SU-DHL-6 (cell line): ENCODE measurements at regions not wholly inside any gene's neighbourhood (a gene's known extent, or its start where the extent isn't known, plus 50 kb on each side); places are given as distances from the start of the nearest gene placed in this dataset.

Experiments used
- H2AFZ ChIP-seq: fragments of 200-600 bp; sonication (generic); 2 replicates; pipeline ENCODE4 v1.6.1; 2014; ENCODE audit warnings: low read depth, mild to moderate bottlenecking, moderate library complexity, mixed read lengths, antibody characterized with exemption, low read length; ENCODE audit not compliant: severe bottlenecking
- H3F3A ChIP-seq: fragments of 200-600 bp; shearing (Covaris generic); 2 replicates; pipeline ENCODE4 v1.6.0; 2016; ENCODE audit warnings: antibody characterized with exemption, mild to moderate bottlenecking; ENCODE audit not compliant: insufficient read depth
- H3K27ac ChIP-seq: fragments of 200-600 bp; sonication (generic); 2 replicates; pipeline ENCODE4 v1.5.1; 2016; ENCODE audit warnings: low read depth, mild to moderate bottlenecking, low read length, moderate library complexity, mixed read lengths
- H3K27me3 ChIP-seq: fragments of 200-600 bp; sonication (generic), shearing (Covaris generic); 2 replicates; pipeline ENCODE4 v1.6.0; 2014; ENCODE audit warnings: mild to moderate bottlenecking, low read length
- H3K36me3 ChIP-seq: fragments of 200-600 bp; sonication (generic); 2 replicates; pipeline ENCODE4 v1.6.1; 2014; ENCODE audit warnings: mild to moderate bottlenecking, low read length, mixed read lengths
- H3K4me2 ChIP-seq: fragments of 300-600, 200-600 bp; shearing (Covaris generic), sonication (generic); 2 replicates; pipeline ENCODE4 v1.6.0; 2014; ENCODE audit warnings: low read length, low read depth, mild to moderate bottlenecking; ENCODE audit not compliant: poor library complexity, severe bottlenecking
- H3K4me3 ChIP-seq: fragments of 200-600 bp; sonication (generic); 2 replicates; pipeline ENCODE4 v1.5.1; 2014; ENCODE audit warnings: antibody characterized with exemption, low read length, mild to moderate bottlenecking, mixed read lengths; ENCODE audit not compliant: insufficient read depth, poor library complexity, severe bottlenecking
- H3K79me2 ChIP-seq: fragments of 200-600 bp; sonication (generic); 2 replicates; pipeline ENCODE4 v1.6.1; 2014; ENCODE audit warnings: mild to moderate bottlenecking, low read length, moderate library complexity; ENCODE audit not compliant: insufficient read depth
- H3K9ac ChIP-seq: fragments of 200-600 bp; sonication (generic); 2 replicates; pipeline ENCODE4 v1.7.0; 2014; ENCODE audit warnings: mild to moderate bottlenecking, low read length
- H3K9me2 ChIP-seq: fragments of 200-600 bp; sonication (generic); replicated peaks from 2 replicates; pipeline ENCODE4 v1.6.1; 2014; ENCODE audit warnings: low read length; ENCODE audit not compliant: insufficient read depth
- H3K9me3 ChIP-seq: fragments of 200-600 bp; sonication (generic); 2 replicates; pipeline ENCODE4 v1.6.1; 2014; ENCODE audit warnings: low read length, mixed read lengths; ENCODE audit not compliant: insufficient read depth
- H4K20me1 ChIP-seq: fragments of 200-600 bp; sonication (generic); 2 replicates; pipeline ENCODE4 v1.6.1; 2014; ENCODE audit warnings: low read depth, mild to moderate bottlenecking, antibody characterized with exemption, low read length, moderate library complexity, mixed read lengths
- EZH2phosphoT487 ChIP-seq: fragments of 200-600 bp; sonication (generic), shearing (Covaris generic); conservative IDR thresholded peaks from 2 replicates; pipeline ENCODE4 v1.6.1; 2018; ENCODE audit warnings: mild to moderate bottlenecking, antibody characterized with exemption, low read length, moderate library complexity, mixed read lengths
- TF ChIP-seq, protein P1 (sequence below): fragments of 200-600 bp; sonication (generic); IDR thresholded peaks from one replicate; pipeline ENCODE4 v1.5.1; 2017; ENCODE audit warnings: antibody characterized with exemption, mild to moderate bottlenecking, low read length, moderate library complexity; ENCODE audit not compliant: insufficient read depth, poor library complexity, severe bottlenecking

DNA sequence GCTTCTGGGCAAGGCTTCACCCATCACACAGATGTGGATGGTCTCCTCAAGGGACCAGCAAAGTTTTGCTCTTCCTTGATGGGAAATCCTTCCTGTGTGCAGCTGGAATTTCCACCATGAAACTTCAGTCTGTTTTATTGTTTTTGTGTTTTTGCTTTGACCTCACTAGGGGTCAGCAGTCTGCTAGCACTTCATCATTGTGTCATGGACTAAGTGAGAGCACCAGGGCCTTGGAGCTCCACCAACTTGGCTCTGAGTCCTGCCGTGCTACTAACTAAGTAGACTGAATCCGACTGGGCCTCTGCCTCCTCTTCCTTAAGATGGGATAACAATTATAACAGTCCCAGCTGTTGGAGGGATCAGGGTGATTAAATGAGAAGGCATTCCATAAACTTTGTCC, 305.8 kb upstream of the NCAM1 start:
- Histone ChIP-seq H3K36me3 (no peaks in the 10 kb centered on the region), H3K27ac (no peak overlapping the region), H3K4me3 (no peak overlapping the region), H3K27me3 (no peaks in the 10 kb centered on the region), H3K79me2 (no peaks in the 10 kb centered on the region), H3F3A (no peaks in the 10 kb centered on the region), H3K9ac (no peak overlapping the region), H4K20me1 (no peaks in the 10 kb centered on the region), H3K4me2 (no peak overlapping the region), H3K9me2 (no peaks in the 10 kb centered on the region), H2AFZ (no peak overlapping the region), H3K9me3 (no peaks in the 10 kb centered on the region)
- no peak for TF ChIP-seq EZH2phosphoT487
- TF ChIP-seq, protein P1, sequence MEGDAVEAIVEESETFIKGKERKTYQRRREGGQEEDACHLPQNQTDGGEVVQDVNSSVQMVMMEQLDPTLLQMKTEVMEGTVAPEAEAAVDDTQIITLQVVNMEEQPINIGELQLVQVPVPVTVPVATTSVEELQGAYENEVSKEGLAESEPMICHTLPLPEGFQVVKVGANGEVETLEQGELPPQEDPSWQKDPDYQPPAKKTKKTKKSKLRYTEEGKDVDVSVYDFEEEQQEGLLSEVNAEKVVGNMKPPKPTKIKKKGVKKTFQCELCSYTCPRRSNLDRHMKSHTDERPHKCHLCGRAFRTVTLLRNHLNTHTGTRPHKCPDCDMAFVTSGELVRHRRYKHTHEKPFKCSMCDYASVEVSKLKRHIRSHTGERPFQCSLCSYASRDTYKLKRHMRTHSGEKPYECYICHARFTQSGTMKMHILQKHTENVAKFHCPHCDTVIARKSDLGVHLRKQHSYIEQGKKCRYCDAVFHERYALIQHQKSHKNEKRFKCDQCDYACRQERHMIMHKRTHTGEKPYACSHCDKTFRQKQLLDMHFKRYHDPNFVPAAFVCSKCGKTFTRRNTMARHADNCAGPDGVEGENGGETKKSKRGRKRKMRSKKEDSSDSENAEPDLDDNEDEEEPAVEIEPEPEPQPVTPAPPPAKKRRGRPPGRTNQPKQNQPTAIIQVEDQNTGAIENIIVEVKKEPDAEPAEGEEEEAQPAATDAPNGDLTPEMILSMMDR = no peak

DNA sequence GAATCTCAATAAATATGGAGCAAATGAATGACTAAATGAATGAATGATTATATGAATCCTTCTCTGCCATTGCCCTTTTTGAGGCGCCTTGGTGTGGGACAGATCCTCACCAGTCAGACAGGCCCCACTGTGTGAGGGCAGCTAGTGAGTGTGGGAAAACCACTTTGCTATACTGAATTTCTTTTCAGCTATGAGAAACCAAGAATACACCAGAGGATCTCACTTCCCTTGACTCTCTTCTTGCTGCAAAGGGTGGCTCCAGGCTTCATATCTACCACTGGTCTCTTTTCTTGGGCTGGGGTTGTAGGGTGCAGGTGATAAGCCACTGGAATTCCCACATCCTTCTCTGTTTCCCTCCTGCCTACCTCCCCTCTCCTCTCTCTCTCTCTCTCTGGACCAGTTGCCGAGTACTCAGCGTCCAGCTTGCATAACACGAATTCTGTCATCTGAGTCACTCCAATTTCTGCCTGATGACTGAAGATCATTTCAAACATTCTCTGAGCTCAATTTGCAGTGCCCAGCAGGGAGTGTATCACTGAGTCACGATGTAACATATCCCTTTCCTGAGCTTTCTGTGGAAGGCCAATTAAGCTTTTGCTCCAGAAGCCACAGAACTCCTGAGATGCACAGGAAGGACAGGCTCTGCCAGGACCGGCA, 304.3 kb upstream of the NCAM1 start:
- Histone ChIP-seq H3K9ac (no peak overlapping the region), H3K36me3 (no peaks in the 10 kb centered on the region), H3K27ac (no peak overlapping the region), H3K27me3 (no peaks in the 10 kb centered on the region), H3K9me3 (no peaks in the 10 kb centered on the region), H3K4me2 (no peak overlapping the region), H4K20me1 (no peaks in the 10 kb centered on the region), H3K79me2 (no peaks in the 10 kb centered on the region), H3F3A (no peaks in the 10 kb centered on the region), H2AFZ (no peak overlapping the region), H3K9me2 (no peaks in the 10 kb centered on the region), H3K4me3 (no peak overlapping the region)
- TF ChIP-seq, protein P1 = no peak
- no peak for TF ChIP-seq EZH2phosphoT487

DNA sequence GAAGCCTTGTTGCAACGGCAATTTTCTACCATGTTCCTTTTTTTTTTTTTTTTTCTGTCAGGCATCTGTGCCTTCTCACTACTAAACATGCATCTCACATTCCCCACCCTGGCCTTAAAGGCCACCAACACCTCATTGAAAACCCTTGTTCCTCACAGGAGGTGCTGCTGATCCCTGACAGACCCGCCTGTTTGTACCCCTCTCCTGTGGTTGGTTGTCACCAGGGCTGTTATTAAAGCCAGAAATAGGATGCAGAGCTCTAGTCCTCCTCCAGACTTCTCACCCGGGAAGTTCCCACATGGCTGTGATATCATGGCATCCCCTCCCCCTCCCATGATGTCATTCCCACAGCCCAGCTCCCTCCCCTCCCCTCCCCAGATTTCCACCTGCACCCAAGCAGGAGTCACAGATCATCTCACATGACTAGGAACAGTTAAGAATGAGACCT, 302.8 kb upstream of the NCAM1 start:
- Histone ChIP-seq H3K9ac (no peak overlapping the region), H3K27me3 (no peaks in the 10 kb centered on the region), H3K27ac (no peak overlapping the region), H3K36me3 (no peaks in the 10 kb centered on the region), H3K4me2 (no peak overlapping the region), H3K9me3 (no peaks in the 10 kb centered on the region), H2AFZ (no peak overlapping the region), H3K79me2 (no peaks in the 10 kb centered on the region), H3K4me3 (no peak overlapping the region), H4K20me1 (no peaks in the 10 kb centered on the region), H3F3A (no peaks in the 10 kb centered on the region), H3K9me2 (no peaks in the 10 kb centered on the region)
- no peak for TF ChIP-seq EZH2phosphoT487
- TF ChIP-seq, protein P1 = no peak
